Subcutaneous abdominal adipose tissue (tissue), 5 donors: ENCODE measurements at regions not wholly inside any gene's neighbourhood (a gene's known extent, or its start where the extent isn't known, plus 50 kb on each side); places are given as distances from the start of the nearest gene placed in this dataset.

Experiments
- H3K27ac ChIP-seq: one replicate; pipeline ENCODE4 v1.7.0; 2013; ENCODE audit warnings: low read depth, mild to moderate bottlenecking, inconsistent platforms, low read length, moderate library complexity
- H3K27me3 ChIP-seq, 5 donors: one replicate each; pipeline ENCODE4 v1.7.0; 2013; ENCODE audit warnings: low read length in 5 of 5, inconsistent platforms in 1 of 5; ENCODE audit not compliant: control insufficient read depth in 5 of 5, insufficient read depth in 4 of 5
- H3K36me3 ChIP-seq, 5 donors: one replicate each; pipeline ENCODE4 v1.7.0; 2013; ENCODE audit warnings: low read length in 5 of 5; ENCODE audit not compliant: control insufficient read depth in 5 of 5, insufficient read depth in 5 of 5
- H3K4me1 ChIP-seq, 5 donors: one replicate each; pipeline ENCODE4 v1.7.0; 2013; ENCODE audit warnings: low read length in 5 of 5, mild to moderate bottlenecking in 3 of 5, moderate library complexity in 1 of 5; ENCODE audit not compliant: control insufficient read depth in 5 of 5, insufficient read depth in 5 of 5
- H3K4me3 ChIP-seq, 5 donors: one replicate each; pipeline ENCODE4 v1.7.0; 2013; ENCODE audit warnings: low read length in 5 of 5, low read depth in 1 of 5
- H3K9ac ChIP-seq, 5 donors: one replicate each; pipeline ENCODE4 v1.7.0; 2013; ENCODE audit warnings: low read length in 5 of 5, mild to moderate bottlenecking in 4 of 5, moderate library complexity in 3 of 5
- H3K9me3 ChIP-seq, 5 donors: one replicate each; pipeline ENCODE4 v1.7.0; 2013; ENCODE audit warnings: low read length in 5 of 5; ENCODE audit not compliant: control insufficient read depth in 5 of 5
- donor health status: healthy.
- donor health status: healthy.
- donor health status: healthy.
- donor health status: healthy.
- donor health status: healthy.

DNA sequence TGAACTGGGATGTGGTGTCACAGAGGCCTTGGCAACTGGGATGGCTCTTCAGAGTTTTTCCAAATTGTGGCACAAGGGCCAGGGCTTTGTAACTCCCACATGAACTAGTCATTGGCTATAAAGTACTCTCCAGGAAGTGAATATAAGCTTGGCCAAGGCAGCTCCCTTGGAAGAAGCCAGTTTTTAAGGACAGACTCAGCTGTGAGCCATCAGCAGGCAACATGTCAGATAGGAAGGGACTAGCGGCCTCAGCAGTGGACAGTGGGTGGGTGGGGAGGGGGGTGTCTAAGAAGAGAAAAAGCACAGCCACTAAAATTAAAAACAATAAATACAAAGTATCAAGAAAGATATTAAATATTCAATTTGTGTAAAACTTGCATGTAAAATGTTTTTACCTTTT lies 691.1 kb upstream of the PIK3C3 start:
- Histone ChIP-seq H3K27ac (no peak overlapping the region), H3K9me3 (peaks cover 0 to 3% (median 0%) of the 10 kb centered on the region in 5 donors), H3K27me3 (no peaks in the 10 kb centered on the region), H3K36me3 (no peaks in the 10 kb centered on the region), H3K4me3 (no peak overlapping the region), H3K9ac (no peak overlapping the region), H3K4me1 (no peaks in the 10 kb centered on the region)

DNA sequence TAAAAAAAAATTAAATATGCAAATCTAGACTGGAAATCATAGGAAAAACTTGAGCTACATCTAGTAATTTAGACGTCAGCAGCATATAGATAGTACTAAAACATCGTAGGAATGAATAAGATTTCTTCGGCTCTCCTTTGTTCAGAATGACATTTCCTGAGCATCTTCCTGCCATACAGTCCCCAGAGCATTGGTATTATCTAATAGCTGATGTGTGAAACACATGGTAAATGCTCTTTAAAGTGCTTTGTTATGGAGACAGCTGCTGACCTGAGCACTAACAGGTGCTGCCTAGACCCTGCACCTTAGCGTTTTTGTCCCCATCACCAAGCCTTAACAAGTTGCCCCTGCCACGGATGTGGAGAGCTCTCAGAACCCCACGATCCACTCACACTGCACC lies 692.3 kb upstream of the PIK3C3 start:
- H3K9me3 ChIP-seq, result peaks cover 0 to 3% (median 0%) of the 10 kb centered on the region in 5 donors
- no peak overlapping the region for H3K27ac ChIP-seq
- no peaks in the 10 kb centered on the region for H3K27me3 ChIP-seq
- no peak overlapping the region for H3K9ac ChIP-seq
- no peaks in the 10 kb centered on the region for H3K36me3 ChIP-seq
- H3K4me1 ChIP-seq, result no peaks in the 10 kb centered on the region
- no peak overlapping the region for H3K4me3 ChIP-seq

DNA sequence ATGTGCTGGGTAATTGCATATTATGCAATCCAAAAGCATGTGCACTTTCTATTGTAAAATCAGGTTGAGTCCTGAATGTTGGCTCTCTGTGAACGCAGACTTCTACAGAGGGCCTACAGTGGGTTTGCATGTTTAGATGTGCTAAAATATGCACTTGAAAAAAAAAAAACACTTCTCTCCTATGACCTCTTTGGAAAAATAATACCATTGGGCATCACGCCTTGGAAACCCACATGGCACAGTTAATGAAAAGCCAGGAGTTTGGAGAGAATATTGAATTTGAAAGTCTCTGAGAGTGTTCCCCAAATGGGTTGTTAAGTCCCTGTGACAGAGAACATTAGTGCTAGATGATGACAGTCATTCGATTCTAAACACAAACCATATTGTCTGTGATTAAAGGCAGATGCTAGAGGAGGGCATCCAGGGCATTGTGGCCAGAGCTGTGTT lies 710.4 kb upstream of the PIK3C3 start:
- H3K27me3 ChIP-seq, result no peaks in the 10 kb centered on the region
- H3K9me3 ChIP-seq, result no peaks in the 10 kb centered on the region
- H3K9ac ChIP-seq, result no peak overlapping the region
- no peak overlapping the region for H3K27ac ChIP-seq
- H3K36me3 ChIP-seq, result no peaks in the 10 kb centered on the region
- no peak overlapping the region for H3K4me3 ChIP-seq
- H3K4me1 ChIP-seq, result no peaks in the 10 kb centered on the region

DNA sequence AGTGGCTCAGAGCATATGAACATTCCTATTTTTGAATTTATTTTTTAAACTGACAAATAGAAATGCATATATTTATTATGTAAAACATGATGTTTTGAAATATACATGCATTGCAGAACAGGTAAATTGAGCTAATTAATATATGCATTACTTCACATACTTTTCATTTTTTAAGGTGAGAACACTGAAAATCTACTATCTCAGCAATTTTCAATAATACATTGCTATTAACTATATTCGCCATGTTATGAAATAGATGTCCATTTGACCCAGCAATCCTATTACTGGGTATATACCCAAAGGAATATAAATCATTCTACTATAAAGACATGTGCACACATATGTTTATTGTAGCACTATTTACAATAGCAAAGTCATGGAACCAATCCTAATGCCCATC lies 717.7 kb upstream of the PIK3C3 start:
- no peak overlapping the region for H3K9ac ChIP-seq
- H3K9me3 ChIP-seq, result peaks cover 0 to under 1% (median 0%) of the 10 kb centered on the region in 5 donors
- H3K4me1 ChIP-seq, result no peaks in the 10 kb centered on the region
- H3K27ac ChIP-seq, result no peak overlapping the region
- no peaks in the 10 kb centered on the region for H3K27me3 ChIP-seq
- no peak overlapping the region for H3K4me3 ChIP-seq
- H3K36me3 ChIP-seq, result no peaks in the 10 kb centered on the region

DNA sequence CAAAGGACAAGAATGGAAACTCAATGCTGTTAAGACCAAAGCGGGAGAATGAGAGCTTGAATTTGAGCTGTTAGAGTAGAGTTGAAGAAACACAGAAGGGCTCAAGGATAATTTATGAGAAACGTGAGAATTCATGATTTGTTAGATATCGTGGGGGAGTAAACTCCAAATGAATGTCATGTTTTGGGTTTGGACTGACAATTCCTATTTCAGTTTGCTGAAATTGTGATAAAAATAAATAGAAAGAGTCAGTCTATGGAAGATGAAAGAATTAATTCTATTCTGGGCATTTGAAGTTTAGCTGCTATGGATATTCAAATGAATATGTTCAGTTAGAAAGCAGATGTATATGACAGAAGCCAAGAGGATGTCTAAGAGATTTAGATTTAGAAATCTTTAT lies 723.4 kb upstream of the PIK3C3 start:
- Histone ChIP-seq H3K27me3 (no peaks in the 10 kb centered on the region), H3K9me3 (peaks cover 0 to 2% (median 0%) of the 10 kb centered on the region in 5 donors), H3K4me3 (no peak overlapping the region), H3K36me3 (no peaks in the 10 kb centered on the region), H3K27ac (no peak overlapping the region), H3K9ac (no peak overlapping the region), H3K4me1 (no peaks in the 10 kb centered on the region)

DNA sequence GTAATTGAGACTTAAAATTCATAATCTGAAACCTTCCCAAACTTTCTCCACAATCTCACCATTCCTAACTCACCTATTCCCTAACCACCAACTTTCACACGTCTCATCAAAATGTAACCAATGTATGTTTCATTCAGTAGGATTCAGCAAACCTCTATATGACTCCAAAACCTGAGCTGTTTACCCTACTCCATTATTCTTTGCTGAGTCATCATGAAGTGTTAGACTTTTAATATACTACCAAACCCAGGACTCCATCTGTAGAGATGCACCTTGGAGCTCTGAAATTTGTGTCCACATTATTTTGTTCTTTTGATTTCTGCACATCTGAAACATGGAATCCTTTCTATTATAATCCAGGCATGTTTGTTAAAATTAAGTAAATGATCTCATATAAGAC lies 727.0 kb upstream of the PIK3C3 start:
- Histone ChIP-seq H3K4me3 (no peak overlapping the region), H3K36me3 (no peaks in the 10 kb centered on the region), H3K27ac (no peak overlapping the region), H3K4me1 (no peaks in the 10 kb centered on the region), H3K9me3 (peaks cover 0 to 2% (median 0%) of the 10 kb centered on the region in 5 donors), H3K27me3 (no peaks in the 10 kb centered on the region), H3K9ac (no peak overlapping the region)

DNA sequence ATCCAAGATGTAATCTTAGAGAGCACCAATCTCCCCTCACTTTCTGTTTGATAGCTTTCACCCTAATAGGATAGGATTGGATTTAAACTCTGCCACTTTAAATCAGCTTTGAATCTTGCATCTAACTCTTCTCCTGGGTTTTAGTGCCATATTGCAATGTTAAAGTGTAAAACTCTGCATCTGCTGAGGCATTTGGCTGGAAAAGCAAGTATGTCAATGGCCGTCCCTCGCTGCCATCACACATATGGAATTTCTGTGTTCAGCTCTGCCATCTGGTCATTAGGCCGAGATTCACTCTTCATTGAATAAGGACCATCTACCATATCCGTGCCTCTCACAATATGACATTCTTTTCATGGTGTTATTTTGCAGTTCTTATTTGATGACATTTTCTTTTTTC lies 728.1 kb upstream of the PIK3C3 start:
- H3K4me1 ChIP-seq, result no peaks in the 10 kb centered on the region
- no peak overlapping the region for H3K27ac ChIP-seq

DNA sequence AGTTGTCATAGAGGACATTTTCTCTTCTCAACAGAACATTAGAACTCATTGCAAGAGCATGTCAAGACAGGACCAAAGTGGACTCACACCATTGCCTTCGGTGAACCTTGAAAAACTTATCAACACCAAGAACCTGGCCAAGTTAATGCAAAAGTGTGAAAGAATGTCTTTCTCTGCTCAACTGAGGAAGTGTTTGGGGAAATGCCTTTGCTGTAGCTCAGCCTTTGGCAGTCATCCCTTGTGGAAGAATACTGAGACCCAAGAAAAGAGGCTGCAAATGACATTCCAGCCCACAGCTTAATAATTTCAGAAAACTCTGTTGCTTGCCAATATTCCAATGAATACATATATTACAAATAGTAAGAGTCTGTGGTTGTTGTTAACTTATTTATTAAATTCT lies 728.8 kb upstream of the PIK3C3 start:
- Histone ChIP-seq H3K27ac (no peak overlapping the region), H3K4me3 (no peak overlapping the region), H3K9me3 (no peaks in the 10 kb centered on the region), H3K27me3 (no peaks in the 10 kb centered on the region), H3K9ac (no peak overlapping the region), H3K4me1 (no peaks in the 10 kb centered on the region), H3K36me3 (no peaks in the 10 kb centered on the region)

More for the DNA sequence above, 728.1 kb upstream of the PIK3C3 start:
- Histone ChIP-seq H3K4me3 (no peak overlapping the region), H3K9ac (no peak overlapping the region), H3K27me3 (no peaks in the 10 kb centered on the region), H3K9me3 (no peaks in the 10 kb centered on the region), H3K36me3 (no peaks in the 10 kb centered on the region)

DNA sequence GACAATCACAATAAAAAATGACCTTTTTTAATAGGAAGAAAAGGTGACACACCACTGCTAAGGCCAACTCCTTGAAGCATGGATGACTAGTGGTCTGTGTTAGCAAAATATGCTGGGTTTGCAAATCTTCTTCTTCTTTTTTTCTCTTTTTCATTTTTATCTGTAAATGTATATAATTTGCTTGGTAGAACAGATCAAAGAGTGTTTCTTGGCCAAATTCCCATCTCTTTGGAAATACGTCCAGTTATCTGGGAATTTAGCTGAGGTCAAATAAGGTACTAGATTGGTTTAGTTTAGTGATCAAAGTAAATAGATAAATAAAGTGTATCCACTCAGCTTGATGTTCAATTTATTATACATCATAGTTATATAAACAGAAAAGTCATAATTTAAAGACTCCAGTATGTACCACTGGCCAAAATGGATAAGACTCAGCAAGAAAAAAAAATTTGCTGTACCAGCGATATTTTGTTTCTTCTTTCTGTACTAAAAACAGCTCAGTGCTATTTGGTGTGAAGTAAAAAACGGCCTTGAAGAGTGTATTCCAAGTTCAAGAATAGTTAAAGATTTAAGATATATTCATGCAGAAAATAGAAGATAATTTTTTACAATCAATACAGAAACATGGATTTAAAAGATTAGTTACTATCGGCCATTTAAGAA lies 738.6 kb upstream of the PIK3C3 start:
- Histone ChIP-seq H3K4me1 (no peaks in the 10 kb centered on the region), H3K27me3 (no peaks in the 10 kb centered on the region), H3K27ac (no peak overlapping the region), H3K36me3 (no peaks in the 10 kb centered on the region), H3K9me3 (no peaks in the 10 kb centered on the region), H3K4me3 (no peak overlapping the region), H3K9ac (no peak overlapping the region)

DNA sequence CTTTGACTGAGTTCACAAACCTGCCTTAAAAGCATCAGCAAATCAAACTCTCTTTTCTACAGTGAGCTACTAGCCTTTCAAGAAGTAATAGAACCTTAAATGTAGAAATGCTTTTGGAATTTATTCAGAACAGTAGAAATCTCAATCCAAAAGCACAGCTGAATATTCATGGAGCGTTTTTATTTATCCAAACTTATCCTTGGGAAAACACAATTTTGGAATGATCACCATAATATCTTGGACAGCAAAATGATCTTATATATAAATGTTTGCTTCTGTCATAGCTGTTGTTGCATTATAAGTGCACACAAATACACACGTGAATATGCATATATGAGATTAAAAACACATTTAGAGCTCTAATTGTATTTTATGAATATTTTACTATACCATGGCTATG lies 747.3 kb upstream of the PIK3C3 start:
- Histone ChIP-seq H3K4me1 (no peaks in the 10 kb centered on the region), H3K9me3 (no peaks in the 10 kb centered on the region), H3K27ac (no peak overlapping the region), H3K27me3 (no peaks in the 10 kb centered on the region), H3K36me3 (no peaks in the 10 kb centered on the region), H3K4me3 (no peak overlapping the region), H3K9ac (no peak overlapping the region)
